Endothelial cell of umbilical vein (primary cell): ENCODE measurements at regions not wholly inside any gene's neighbourhood (a gene's known extent, or its start where the extent isn't known, plus 50 kb on each side); places are given as distances from the start of the nearest gene placed in this dataset.

Experiments used
- BruUV-seq: library from RNA; stranded (reverse); fragments of 400-500 nt; replicated peaks from 2 replicates; lab custom pipeline; 2021; lab: Mats Ljungman, UMichigan
- CTCF ChIA-PET: fragments of 300-600, 350-600 bp; sonication (Branson Sonifier 250); formaldehyde crosslinking; loops from one replicate; lab custom pipeline; 2021; ENCODE audit warnings: antibody characterized with exemption, inconsistent platforms; lab: Charles Lee
- POLR2A ChIA-PET: fragments of 300-600, 350-600 bp; sonication (Branson Sonifier 250); formaldehyde crosslinking; loops from one replicate; lab custom pipeline; 2021; ENCODE audit warnings: antibody characterized with exemption, inconsistent platforms; lab: Charles Lee
- DNase-seq: peaks from one replicate; pipeline ENCODE4 v3.0.0-alpha.2; 2011; ENCODE audit warnings: low read depth, low spot score
- FAIRE-seq: peaks from 2 replicates; lab custom pipeline; 2011; peaks lifted over from hg19 to GRCh38; lab: Jason Lieb, UNC
- H2AFZ ChIP-seq: 2 replicates; pipeline ENCODE4 v1.6.0; 2012; ENCODE audit warnings: low read depth, low read length, control low read depth, inconsistent platforms
- H3K27ac ChIP-seq: 2 replicates; pipeline ENCODE4 v1.5.1; 2011; ENCODE audit warnings: low read depth, mild to moderate bottlenecking, control low read depth, low read length, moderate library complexity; ENCODE audit not compliant: insufficient read depth
- H3K27me3 ChIP-seq, 2 experiments: 2 replicates each; pipeline versions ENCODE4 v1.6.0 to v1.6.1; 2011; ENCODE audit warnings: low read length in 2 of 2, mixed read lengths in 1 of 2; ENCODE audit not compliant: control insufficient read depth in 2 of 2, insufficient read depth in 2 of 2
- H3K36me3 ChIP-seq, 2 experiments: 2 replicates in 1 of 2; 3 replicates in 1 of 2; pipeline ENCODE4 v1.5.1; 2011; ENCODE audit warnings: low read length in 2 of 2, mild to moderate bottlenecking in 1 of 2, moderate library complexity in 1 of 2; ENCODE audit not compliant: control insufficient read depth in 2 of 2, insufficient read depth in 2 of 2; ENCODE audit errors: extremely low read depth in 1 of 2
- H3K4me1 ChIP-seq: 3 replicates; pipeline ENCODE4 v1.5.1; 2011; ENCODE audit warnings: mild to moderate bottlenecking, low read length; ENCODE audit not compliant: control insufficient read depth, insufficient read depth; ENCODE audit errors: extremely low read depth
- H3K4me2 ChIP-seq: 2 replicates; pipeline ENCODE4 v1.6.1; 2011; ENCODE audit warnings: low read length, control low read depth, mixed read lengths; ENCODE audit not compliant: insufficient read depth
- H3K4me3 ChIP-seq, 3 experiments: fragments of 200-600 bp in 1 of 3; sonication (generic), shearing (Covaris generic) in 1 of 3; replicated peaks in 1 of 3; 2 replicates each; pipeline ENCODE4 v1.5.1; 2011 to 2016; ENCODE audit warnings: control low read depth in 3 of 3, low read length in 3 of 3, mild to moderate bottlenecking in 2 of 3, inconsistent platforms in 1 of 3, low read depth in 1 of 3, moderate library complexity in 1 of 3; ENCODE audit not compliant: insufficient read depth in 1 of 3
- H3K79me2 ChIP-seq: 2 replicates; pipeline ENCODE4 v1.6.0; 2012; ENCODE audit warnings: low read length, inconsistent platforms; ENCODE audit not compliant: control insufficient read depth, insufficient read depth
- H3K9ac ChIP-seq: replicated peaks from 2 replicates; pipeline ENCODE3; 2011; ENCODE audit warnings: low read length, control low read depth; ENCODE audit not compliant: insufficient read depth; ENCODE audit errors: extremely low read depth
- H3K9me1 ChIP-seq: replicated peaks from 3 replicates; pipeline ENCODE4 v1.6.0; 2011; ENCODE audit warnings: mild to moderate bottlenecking, low read length; ENCODE audit not compliant: control insufficient read depth, insufficient read depth; ENCODE audit errors: extremely low read depth
- H3K9me3 ChIP-seq: replicated peaks from 2 replicates; pipeline ENCODE4 v1.5.1; 2012; ENCODE audit warnings: low read length, inconsistent platforms; ENCODE audit not compliant: control insufficient read depth, insufficient read depth
- H4K20me1 ChIP-seq: replicated peaks from 2 replicates; pipeline ENCODE3; 2011; ENCODE audit warnings: mild to moderate bottlenecking, low read length; ENCODE audit not compliant: control insufficient read depth, insufficient read depth; ENCODE audit errors: extremely low read depth
- CTCF ChIP-seq, 2 donors: IDR thresholded peaks; 1 replicate in 1 of 2; 2 replicates in 1 of 2; pipeline ENCODE4 v1.5.1; 2011; ENCODE audit warnings: low read length in 2 of 2, mild to moderate bottlenecking in 2 of 2, moderate library complexity in 2 of 2, control low read depth in 1 of 2, inconsistent platforms in 1 of 2, low read depth in 1 of 2; ENCODE audit not compliant: insufficient read depth in 1 of 2; ENCODE audit errors: extremely low read depth in 1 of 2
- EZH2 ChIP-seq: IDR thresholded peaks from 2 replicates; pipeline ENCODE4 v1.6.1; 2012; ENCODE audit warnings: borderline replicate concordance, low read depth, mild to moderate bottlenecking, moderate library complexity, low read length, inconsistent platforms; ENCODE audit not compliant: severe bottlenecking
- FOS ChIP-seq: IDR thresholded peaks from 2 replicates; pipeline ENCODE4 v1.6.1; 2011; ENCODE audit warnings: mild to moderate bottlenecking, low read length, moderate library complexity, borderline replicate concordance; ENCODE audit not compliant: insufficient read depth
- GATA2 ChIP-seq: IDR thresholded peaks from 2 replicates; pipeline ENCODE4 v1.7.0; 2011; ENCODE audit warnings: low read depth, mild to moderate bottlenecking, moderate library complexity, mixed read lengths, low read length; ENCODE audit not compliant: insufficient read length, insufficient read depth
- JUN ChIP-seq: IDR thresholded peaks from 2 replicates; pipeline ENCODE4 v1.6.1; 2011; ENCODE audit warnings: borderline replicate concordance, low read depth; ENCODE audit not compliant: insufficient read length, insufficient read depth
- MAX ChIP-seq: IDR thresholded peaks from 2 replicates; pipeline ENCODE4 v1.6.1; 2011; ENCODE audit not compliant: insufficient read depth, insufficient read length
- MYC ChIP-seq: IDR thresholded peaks from one replicate; pipeline ENCODE4 v1.6.1; 2011; ENCODE audit warnings: mild to moderate bottlenecking, low read depth, low read length
- POLR2A ChIP-seq: IDR thresholded peaks from 2 replicates; pipeline ENCODE4 v1.6.1; 2012; ENCODE audit warnings: low read depth, mild to moderate bottlenecking, control low read depth, low read length
- POLR2AphosphoS5 ChIP-seq: IDR thresholded peaks from 2 replicates; pipeline ENCODE4 v1.6.1; 2012; ENCODE audit warnings: low read depth, mild to moderate bottlenecking, control low read depth, low read length, moderate library complexity; ENCODE audit not compliant: insufficient read depth
- dilution Hi-C: fragments of 300-500 bp; cut with MboI; formaldehyde crosslinking; loops from one replicate; pipeline ENCODE4 v1.15.0; 2019; ENCODE audit warnings: low sequenced_read_pairs; ENCODE audit not compliant: extremely low pct_ligation_motif_present
- intact Hi-C: fragments of 100-400 bp; cut with micrococcal nuclease; formaldehyde crosslinking; loops from one replicate; pipeline ENCODE4 v1.10.0; 2022

GRCh38 chr10:118958559-118958958 is 71.0 kb upstream of the NANOS1 start:
- dilution Hi-C loops = no loop called here
- Histone ChIP-seq H3K9me3 (no peaks in the 10 kb centered on the region), H4K20me1 (no peaks in the 10 kb centered on the region), H3K4me1 (no peaks in the 10 kb centered on the region), H3K27ac (no peak overlapping the region), H3K27me3 (no peaks in the 10 kb centered on the region), H3K9ac (no peak overlapping the region), H3K4me2 (no peak overlapping the region), H3K79me2 (no peaks in the 10 kb centered on the region), H3K9me1 (no peaks in the 10 kb centered on the region), H2AFZ (no peak overlapping the region), H3K4me3 (no peak overlapping the region), H3K36me3 (no peaks in the 10 kb centered on the region)
- FAIRE-seq (no peak), DNase-seq (no peak)
- TF ChIP-seq MAX = no peak
- TF ChIP-seq FOS = no peak
- no peak for TF ChIP-seq CTCF (IDR thresholded peaks at IDR 0.05; ENCODE audit: extremely low read depth in 1 of 2, insufficient read depth in 1 of 2, low read depth in 1 of 2, low read length in 2 of 2)
- no peak for TF ChIP-seq MYC
- no peak for TF ChIP-seq EZH2
- no peak for TF ChIP-seq JUN
- TF ChIP-seq GATA2 = no peak
- TF ChIP-seq POLR2AphosphoS5 = no peak
- TF ChIP-seq POLR2A = no peak
- intact Hi-C loops = no loop called here
- POLR2A ChIA-PET = no interaction called here
- no TSS peak for BruUV-seq
- CTCF ChIA-PET = no interaction called here
